NCI-H446 treated with DMSO at 0.1 percent for 48 hours (cell line): ENCODE measurements at regions not wholly inside any gene's neighbourhood (a gene's known extent, or its start where the extent isn't known, plus 50 kb on each side); places are given as distances from the start of the nearest gene placed in this dataset.
"Not testable (repeated sequence)": the region's sequence is repeated elsewhere in the genome, so short reads cannot be mapped to it uniquely, and the experiment has no call there.

ENCODE experiments used
- DNase-seq: peaks from one replicate; lab custom pipeline; 2025; lab: John Stamatoyannopoulos, UW

DNA sequence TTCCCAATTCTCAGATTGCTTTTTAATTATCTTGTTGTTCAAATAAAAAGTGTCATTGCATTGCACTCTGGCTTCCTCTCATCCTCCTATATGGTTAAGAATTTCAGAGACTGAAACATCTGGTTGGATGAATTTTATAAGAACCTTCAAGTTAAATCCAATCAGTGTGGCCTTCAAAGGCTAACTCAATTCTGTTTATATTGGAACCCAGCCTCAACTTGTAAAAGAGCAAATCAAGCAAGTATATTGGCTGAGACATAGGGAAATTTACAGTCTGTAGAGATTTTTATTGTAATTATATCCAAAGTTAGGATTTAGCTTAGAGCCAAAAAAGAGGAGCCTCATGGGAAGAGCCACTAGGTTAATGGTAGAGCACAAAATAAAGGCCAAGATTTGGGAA lies 159.9 kb upstream of the FER start:
- DNase-seq: no peak

DNA sequence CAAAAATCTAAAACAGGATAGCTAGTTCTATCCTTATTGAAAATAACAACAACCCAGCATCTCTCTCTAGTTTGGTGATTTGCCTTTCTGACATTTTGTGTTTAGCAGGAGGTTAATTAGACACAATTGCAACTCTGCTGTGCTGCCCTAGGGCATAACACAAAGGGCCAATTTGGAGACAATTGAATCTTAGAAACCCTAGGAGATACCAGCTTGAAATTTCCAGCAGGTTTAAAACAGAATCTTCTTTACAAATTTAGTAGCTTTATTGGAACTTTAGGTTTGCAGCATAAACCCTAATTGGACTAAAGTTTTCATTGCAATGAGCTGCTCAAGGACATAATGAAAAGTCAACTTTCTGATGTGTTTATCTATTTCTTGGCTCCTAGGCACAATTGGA lies 166.7 kb upstream of the FER start:
- no peak for DNase-seq

DNA sequence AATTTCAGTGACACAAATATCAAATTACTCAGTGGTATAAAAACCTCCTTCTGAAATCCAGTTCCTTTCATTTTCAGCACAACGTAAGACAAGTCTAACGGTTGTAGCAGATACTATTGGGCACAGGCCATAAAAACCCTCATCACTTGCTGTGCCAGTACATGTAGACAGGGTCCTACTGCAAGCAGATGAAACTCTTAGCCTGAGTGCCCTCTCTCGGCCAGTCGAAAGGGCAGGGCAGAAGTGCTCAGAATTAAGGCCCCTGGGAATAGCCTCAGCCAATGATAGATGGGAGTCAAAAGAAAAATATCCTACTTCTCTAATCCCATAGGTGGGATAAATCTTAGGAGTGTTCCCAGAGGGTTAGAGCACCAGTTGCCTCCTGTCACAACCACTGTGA lies 168.5 kb upstream of the FER start:
- DNase-seq: no peak

DNA sequence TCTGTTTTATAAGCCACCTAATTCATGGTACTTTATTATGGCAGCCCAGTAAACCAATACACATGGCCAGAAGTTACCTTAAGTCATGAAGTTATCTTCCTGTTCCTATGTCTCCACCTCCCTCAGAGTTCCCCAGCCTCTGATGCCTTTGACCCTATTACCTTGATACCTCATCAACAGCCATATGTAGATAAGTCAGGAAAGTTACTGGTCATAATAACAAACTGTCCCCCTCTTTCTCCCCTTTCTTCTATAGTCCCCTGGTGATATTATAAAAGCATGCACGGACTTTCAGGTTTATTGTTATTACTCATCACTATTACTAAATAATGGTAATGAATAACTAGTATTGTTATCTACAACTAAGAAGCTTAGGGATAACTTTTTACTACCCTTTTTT lies 168.9 kb upstream of the FER start:
- DNase-seq: no peak

DNA sequence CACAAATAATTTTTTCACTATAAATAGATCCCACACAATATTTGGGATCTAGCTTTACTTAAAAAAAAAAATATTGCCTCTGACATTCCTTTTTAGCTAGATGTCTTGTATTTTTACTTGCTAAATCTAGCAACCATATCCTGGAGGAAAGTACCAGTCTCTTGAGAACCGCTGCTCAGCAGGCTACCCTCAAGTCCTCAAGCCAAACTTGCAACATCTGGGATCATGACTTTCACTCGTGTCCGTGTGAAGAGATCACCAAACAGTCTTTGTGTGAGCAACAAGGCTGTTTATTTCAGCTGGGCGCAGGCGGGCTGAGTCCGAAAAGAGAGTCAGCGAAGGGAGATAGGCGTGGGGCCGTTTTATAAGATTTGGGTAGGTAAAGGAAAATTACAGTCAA lies 180.3 kb upstream of the FER start:
- no peak for DNase-seq

DNA sequence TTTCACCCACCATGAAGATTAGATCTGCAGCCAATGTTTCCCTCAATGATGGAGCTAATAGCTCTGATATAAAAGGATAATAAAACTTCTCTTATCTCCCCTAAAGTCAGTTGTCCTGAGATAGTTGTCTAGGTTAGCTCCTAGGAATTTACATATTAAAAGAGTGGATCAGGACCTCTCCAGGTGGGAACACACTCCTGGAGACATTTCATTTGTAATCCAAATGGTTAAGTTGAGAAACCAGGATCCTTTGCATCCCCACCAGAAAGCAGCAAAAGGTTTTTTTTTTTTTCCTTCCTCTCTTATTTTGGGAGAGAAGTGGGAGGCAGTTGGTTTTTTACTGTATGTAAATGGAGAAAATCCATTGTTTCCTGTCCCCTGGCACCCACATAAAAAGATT lies 182.5 kb upstream of the FBXL17 start:
- DNase-seq: no peak

DNA sequence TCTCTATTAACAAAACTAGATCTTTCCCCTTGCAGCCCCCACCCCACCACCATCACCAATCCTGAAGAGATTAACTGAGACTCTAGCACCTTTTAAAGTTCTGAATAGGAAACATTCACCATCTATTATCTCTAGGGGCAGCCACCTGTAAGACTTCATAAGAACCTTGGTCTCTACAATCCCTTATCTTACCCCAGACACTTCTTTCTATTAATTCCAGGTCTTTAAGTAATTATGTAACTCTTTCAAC lies 180.2 kb upstream of the FBXL17 start:
- no peak for DNase-seq

DNA sequence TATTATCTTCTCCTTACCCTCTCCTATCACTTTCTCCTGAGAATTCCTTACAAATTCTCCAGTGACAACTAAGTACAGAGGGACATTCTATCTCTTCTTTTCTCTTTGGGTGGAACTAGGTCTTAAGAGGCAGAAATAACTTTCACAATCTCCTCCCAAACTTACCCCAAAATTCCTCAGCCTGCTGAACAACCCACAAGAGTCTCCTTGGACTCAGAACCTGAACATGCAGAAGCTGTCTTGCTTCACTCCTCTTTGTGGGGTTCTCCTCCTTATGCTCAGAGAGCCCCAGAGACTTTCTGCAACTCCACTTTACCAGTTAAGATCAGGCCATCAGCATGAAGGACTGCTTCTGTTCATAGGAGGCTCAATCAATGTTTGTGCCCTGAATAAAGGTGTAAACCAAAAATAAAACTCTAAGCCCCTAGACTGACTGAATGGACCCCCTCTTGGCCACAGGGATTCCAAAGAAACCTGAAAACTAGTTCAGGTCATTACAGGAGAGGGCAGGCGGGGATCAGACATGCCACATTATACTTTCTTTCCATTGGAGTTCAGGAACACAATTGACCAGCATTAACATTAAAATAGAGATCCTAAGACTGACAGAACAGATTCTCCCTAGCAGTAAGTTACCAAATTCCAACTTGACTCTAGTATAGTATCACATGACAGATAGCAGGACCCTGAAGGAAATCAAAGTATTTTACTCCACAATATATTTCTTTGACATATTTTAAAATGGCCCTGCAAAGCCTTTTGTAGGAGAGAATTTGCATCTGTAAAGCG lies 179.7 kb upstream of the FBXL17 start:
- DNase-seq: no peak

DNA sequence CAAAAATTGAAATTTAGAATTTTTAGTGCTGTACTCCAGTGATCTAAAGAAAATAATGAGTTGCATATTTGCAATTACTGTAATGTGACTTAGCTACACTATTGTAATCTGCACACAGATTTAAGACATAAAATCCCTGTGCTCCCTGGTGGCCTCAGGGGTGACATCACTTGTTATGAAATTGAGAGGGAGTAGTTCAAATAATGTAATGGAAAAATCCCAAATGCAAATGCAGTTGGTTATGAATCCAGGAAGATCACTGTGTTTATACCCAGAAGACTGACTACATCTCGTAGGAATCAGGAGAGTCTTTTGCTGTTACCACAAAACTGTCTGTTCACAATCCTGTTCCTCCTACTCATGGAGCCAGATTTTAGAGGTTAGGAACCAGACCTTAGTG lies 178.7 kb upstream of the FBXL17 start:
- DNase-seq: no peak

DNA sequence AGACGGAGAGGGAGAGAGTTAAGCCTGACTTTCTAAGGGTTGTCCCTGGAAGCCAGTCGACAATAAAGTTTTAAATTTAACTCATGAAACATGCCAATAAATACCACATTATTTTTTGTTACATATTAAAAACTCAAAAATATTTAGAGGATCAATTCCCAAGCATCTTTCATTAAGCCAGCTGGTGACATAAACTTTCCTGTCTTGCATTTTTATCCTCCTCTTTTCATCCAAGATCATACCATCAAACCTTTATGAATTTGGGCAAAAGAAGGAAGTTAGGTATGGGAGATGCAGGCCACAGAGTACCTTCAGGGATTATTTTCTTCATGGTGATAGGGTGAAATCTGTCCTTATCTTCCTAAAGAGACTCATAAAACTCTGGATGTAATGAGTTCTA lies 178.3 kb upstream of the FBXL17 start:
- no peak for DNase-seq

DNA sequence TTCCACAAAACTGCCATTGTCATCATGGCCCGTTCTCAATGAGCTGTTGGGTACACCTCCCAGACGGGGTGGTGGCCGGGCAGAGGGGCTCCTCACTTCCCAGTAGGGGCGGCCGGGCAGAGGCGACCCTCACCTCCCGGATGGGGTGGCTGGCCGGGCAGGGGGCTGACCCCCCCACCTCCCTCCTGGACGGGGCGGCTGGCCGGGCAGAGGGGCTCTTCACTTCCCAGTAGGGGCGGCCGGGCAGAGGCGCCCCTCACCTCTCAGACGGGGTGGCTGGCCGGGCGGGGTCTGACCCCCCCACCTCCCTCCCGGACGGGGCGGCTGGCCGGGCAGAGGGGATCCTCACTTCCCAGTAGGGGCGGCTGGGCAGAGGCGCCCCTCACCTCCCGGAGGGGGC lies 176.9 kb upstream of the FBXL17 start:
- not testable (repeated sequence) for DNase-seq

DNA sequence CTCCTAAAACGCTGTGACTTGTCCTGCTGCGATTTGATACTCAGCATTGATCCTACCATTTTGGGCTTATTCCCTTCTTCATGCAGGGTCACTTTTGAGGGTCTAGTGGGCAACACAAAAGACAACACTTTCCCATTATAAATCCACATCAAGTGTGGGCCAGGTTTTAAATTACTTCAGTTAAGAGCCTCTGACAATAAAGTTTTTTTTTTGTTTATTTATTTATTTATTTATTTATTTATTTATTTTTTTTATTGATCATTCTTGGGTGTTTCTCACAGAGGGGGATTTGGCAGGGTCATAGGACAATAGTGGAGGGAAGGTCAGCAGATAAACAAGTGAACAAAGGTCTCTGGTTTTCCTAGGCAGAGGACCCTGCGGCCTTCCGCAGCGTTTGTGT lies 176.2 kb upstream of the FBXL17 start:
- not testable (repeated sequence) for DNase-seq

DNA sequence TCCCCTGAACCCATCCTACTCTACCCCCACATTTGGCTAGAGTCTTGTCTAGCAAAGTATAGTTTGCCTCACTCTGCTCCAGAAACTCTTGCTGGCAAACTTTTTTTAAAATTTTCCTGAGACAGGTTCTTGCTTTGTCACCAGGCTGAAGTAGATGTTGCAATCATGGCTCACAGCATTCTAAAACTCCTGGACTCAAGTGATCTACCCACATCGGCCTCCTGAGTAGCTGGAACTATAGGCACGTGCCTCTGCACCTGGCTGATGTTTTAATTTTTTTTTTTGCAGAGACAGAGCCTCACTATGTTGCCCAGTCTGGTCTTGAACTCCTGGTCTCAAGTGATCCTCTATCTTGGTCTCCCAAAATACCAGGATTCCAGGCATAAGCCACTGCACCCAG lies 175.8 kb upstream of the FBXL17 start:
- no peak for DNase-seq

DNA sequence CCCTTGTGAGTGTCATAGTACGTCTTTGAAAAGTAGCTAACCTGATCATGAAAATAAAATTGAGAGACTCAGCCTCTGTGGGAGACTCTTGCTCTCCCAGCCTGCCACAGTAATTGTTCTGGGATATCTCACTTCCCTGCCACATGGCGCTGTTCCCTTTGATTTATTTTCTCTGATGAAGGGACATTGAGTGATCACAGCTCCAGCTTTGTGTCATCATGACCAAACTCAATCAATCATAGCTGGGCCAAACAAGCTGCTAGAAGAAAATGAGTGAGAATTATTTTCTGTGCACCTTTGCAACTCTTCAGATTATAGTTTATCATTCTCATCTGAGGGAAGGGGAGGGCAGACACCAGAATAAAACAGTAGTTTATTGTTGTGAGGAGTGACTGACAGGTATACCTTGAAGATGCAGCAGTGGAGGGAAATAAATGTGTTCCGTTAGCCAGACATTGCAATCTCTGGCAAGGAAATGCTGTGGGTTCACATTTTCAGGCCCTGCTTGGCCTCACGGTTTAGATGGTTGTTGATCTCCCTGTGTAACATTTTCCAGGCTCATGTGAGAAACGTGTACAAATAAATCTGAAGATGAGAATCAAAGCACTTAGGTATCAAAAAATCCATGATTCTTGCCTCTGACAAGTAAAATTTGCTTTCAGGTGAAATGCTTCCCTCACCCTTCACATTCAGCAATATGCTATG lies 174.7 kb upstream of the FBXL17 start:
- no peak for DNase-seq

DNA sequence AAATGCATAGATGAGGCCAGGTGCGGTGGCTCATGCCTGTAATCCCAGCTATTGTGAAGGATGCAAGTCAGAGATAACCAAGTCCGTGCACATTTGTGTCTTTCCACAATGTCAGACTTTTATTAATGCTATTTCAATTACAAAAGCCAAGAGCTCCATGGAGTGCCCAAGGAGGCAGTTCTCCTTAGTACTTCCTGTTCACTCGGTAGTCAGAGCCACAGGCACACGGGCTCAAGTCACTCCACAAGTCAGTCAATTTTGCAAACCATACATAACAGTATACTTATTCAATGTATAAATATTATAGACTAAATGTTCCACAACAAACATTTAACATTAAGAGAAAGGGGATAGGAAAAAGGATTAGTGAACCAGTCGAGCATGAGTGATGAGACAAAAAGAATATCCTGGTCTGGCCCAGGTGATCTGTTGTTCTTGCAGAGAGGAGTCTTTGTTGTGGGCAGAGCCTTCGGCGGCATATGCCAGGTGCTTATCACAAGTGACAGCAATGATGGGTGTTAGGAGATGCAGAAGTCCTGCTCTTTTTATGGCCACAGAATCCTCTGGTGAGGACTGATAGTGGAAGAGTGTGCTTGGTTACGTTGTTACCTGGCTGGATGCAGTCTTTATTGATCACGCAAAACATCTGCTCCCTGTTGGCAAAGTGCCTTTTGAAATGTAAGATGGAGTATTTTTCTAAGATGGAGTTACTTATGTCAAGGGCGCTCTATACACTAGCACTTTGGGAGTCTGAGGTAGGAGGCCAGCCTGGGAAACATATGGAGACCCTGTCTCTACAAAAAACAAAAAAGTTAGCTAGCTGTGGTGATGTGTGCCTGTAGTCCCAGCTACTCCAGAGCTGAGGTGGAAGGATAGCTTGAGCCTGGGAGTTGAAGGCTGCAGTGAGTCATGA lies 167.0 kb upstream of the FBXL17 start:
- DNase-seq: no peak

DNA sequence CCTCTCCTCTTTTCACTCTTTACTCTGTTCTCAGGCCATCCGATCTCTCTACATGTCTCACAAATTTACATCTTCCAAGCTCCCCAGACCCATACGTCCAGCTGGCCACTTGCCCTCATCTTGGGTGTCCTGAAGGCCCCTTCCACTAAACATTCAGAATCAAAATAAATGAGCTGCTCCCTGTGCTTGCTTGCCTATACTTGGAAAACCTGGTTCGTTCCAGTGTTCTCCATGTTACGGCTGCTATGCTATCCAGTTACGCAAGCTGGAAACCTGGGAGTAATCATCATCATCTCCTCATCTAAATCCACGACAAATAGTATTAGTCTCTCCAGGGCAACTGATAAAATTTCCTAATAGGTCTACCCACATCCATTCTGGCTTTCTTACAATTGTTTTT lies 165.0 kb upstream of the FBXL17 start:
- DNase-seq: no peak

DNA sequence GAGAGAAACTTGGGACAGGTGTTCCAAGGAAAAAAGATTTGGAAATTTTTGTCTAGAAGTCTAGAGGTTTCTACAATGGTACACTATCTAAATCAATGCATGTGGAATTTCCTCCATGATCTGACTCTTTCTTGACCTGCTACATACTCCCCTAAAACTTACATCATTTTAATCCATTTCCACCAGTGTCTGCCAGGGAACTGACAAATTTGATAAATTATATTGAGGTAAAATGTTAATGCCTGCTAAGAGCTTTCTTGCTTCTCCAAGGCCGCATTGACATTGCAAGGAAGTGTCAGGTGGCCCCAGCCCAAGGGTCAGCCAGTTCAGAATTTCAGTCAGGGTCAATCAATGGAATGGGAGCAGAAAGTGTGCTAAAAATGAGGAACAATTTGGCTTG lies 163.4 kb upstream of the FBXL17 start:
- DNase-seq: no peak

DNA sequence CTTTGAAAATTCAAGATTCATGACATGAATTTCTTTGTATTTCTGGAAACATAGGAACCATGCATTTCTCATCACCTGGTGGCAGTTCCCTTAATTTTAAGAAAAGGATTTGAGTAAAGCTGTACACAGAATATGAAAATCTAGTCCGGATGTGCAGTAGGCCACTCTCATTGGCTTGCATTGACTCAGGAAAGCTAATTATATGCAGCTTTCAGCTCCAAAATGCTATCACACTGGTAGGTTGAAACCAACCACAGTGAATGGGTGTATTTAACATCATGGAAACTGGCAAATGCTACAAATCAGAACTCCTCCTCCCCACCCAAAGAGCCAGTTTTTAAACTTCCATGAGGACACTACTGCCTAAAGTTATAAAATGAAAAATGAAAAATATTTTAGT lies 161.6 kb upstream of the FBXL17 start:
- no peak for DNase-seq

DNA sequence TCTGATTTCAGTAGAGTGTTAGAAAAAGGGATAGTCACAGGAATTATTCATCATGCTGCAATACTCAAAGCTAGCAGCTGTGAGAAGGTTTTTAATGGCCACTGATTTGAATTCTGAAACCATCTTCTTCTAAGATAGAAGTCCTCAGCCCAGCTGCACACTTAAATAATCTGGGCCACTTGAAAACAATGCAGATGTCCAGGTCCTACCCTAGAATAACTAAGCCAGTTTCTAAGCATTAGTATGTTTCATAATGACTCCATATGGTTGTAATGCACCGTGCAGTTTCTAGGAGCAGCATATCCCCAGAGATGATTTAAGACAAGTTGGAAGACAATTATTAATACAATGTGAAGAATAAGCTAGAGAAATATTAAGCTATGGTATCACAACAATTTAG lies 159.9 kb upstream of the FBXL17 start:
- no peak for DNase-seq

DNA sequence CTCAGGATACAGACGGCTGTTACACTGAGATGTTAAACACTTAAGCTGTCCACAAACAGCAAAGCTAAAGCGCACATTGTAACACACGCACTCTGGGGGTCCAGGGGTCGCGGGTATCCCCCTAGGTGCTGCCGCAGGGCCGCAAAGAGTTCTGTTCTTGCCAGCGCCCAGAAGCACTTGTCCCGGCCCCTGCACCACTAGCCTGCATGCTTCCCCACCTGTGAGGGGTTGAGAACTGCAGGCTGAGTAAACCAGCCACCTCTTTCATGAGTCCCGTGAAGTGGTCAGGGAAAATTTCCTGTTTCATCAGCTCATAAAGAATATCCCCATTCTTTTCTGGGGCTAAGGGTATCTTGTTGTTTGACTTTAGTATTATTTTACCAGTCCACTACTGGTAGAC lies 154.4 kb upstream of the FBXL17 start:
- DNase-seq: no peak

DNA sequence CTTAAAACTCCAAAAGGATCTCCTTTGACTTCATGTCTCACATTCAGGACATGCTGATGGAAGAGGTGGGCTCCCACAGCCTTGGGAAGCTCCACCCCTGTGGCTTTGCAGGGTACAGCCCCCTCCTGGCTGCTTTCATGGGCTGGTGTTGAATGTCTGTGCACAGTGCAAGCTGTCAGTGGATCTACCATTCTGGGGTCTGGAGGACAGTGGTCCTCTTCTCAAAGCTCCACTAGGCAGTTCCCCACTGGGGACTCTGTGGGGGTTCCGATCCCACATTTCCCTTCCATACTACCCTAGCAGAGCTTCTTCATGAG lies 150.2 kb upstream of the FBXL17 start:
- DNase-seq: not testable (repeated sequence)

DNA sequence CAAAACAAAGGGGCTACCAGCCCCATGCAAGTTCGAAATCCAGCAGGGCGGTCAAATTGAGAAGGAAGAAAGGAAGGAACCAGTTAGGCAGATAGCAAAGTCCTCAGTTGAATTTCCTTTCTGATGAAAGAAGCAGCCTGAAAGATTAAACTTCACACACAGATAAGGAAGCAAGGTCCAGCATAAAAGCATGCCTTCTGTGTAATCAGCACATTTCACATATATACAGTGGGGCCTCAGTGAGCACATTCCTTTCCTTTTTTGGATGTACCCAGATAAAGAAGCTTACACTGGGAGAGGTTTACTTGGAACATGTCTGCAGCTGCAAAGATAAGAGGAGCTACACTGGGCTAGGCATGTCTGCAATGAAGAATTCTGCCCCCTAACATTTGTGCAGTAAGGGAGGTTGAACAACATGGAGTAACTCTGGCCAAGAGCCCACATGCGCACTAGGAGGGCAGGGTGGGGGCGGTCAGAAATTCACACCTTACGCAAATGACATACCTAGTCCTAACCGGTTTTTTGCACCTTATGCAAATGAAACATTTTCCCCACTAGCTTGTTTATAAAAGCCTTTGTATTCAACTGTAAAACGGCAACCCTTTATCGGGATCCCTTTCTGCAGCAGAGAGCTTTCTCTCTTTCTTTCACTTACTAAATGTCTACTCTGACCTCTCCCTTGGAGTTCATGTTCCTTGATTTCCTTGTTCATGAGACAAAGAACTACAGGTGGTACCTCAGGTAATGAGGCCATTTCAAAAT lies 149.7 kb upstream of the FBXL17 start:
- no peak for DNase-seq

DNA sequence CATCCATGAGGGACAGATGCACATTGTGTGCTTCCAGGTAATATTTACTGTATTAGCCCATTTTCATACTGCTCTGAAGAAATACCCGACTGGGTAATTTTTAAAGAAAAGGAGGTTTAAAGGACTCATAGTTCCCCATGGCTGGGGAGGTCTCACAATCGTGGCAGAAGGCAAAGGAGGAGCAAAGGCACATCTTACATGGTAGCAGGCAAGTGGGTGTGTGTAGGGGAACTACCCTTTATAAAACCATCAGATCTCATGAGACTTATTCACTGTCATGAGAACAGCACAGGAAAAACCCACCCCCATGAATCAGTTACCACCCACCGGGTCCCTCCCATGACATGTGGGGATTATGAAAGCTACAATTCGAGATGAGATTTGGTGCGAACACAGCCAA lies 148.8 kb upstream of the FBXL17 start:
- DNase-seq: no peak
